GM23338 (cell line): ENCODE measurements at regions not wholly inside any gene's neighbourhood (a gene's known extent, or its start where the extent isn't known, plus 50 kb on each side); places are given as distances from the start of the nearest gene placed in this dataset.

Experiments
- ATAC-seq: fragments of 200-7000 bp; cut with Tn5 transposase; 3 replicates; pipeline ENCODE4 v1.9.1; 2020
- DNase-seq: peaks from one replicate; pipeline ENCODE4 v3.0.0-alpha.2; 2015; ENCODE audit warnings: low spot score
- H2AFZ ChIP-seq: fragments of 200-600 bp; sonication (generic); 2 replicates; pipeline ENCODE4 v1.8.0; 2016; ENCODE audit warnings: antibody characterized with exemption, mild to moderate bottlenecking, moderate library complexity
- H3F3A ChIP-seq: fragments of 200-600 bp; sonication (generic); replicated peaks from 2 replicates; pipeline ENCODE4 v1.8.0; 2017; ENCODE audit warnings: antibody characterized with exemption, mixed run types, low read depth
- H3K27ac ChIP-seq: fragments of 200-600 bp; sonication (generic); 2 replicates; pipeline ENCODE4 v1.6.1; 2016; ENCODE audit warnings: low read depth
- H3K27me3 ChIP-seq: fragments of 200-600 bp; sonication (generic); 2 replicates; pipeline ENCODE4 v1.8.0; 2016; ENCODE audit warnings: mild to moderate bottlenecking, mixed run types, moderate library complexity; ENCODE audit not compliant: insufficient read depth
- H3K36me3 ChIP-seq: fragments of 200-600 bp; sonication (generic); 2 replicates; pipeline ENCODE4 v1.8.0; 2016; ENCODE audit warnings: mild to moderate bottlenecking; ENCODE audit not compliant: insufficient read depth
- H3K4me1 ChIP-seq: fragments of 200-600 bp; sonication (generic); 2 replicates; pipeline ENCODE4 v1.8.0; 2016; ENCODE audit warnings: mild to moderate bottlenecking, moderate library complexity; ENCODE audit not compliant: insufficient read depth
- H3K4me2 ChIP-seq: fragments of 200-600 bp; sonication (generic); 2 replicates; pipeline ENCODE4 v1.7.1; 2017; ENCODE audit warnings: mixed run types
- H3K4me3 ChIP-seq: fragments of 200-600 bp; sonication (generic); 2 replicates; pipeline ENCODE4 v1.6.1; 2016; ENCODE audit warnings: mixed run types
- H3K79me2 ChIP-seq: fragments of 200-600 bp; sonication (generic); replicated peaks from 2 replicates; pipeline ENCODE4 v1.8.0; 2017; ENCODE audit warnings: mild to moderate bottlenecking; ENCODE audit not compliant: insufficient read depth
- H3K9me2 ChIP-seq: fragments of 200-600 bp; sonication (generic); 2 replicates; pipeline ENCODE4 v1.8.0; 2017; ENCODE audit not compliant: insufficient read depth
- H4K20me1 ChIP-seq: fragments of 200-600 bp; sonication (generic); replicated peaks from 2 replicates; pipeline ENCODE4 v1.8.0; 2017; ENCODE audit warnings: mild to moderate bottlenecking; ENCODE audit not compliant: insufficient read depth
- H3K27ac Mint-ChIP-seq: 2 replicates; pipeline ENCODE4 v1.8.0; 2020; ENCODE audit warnings: inconsistent platforms, mild to moderate bottlenecking, moderate library complexity, mixed read lengths
- H3K27me3 Mint-ChIP-seq: 3 replicates; pipeline ENCODE4 v1.8.0; 2022; ENCODE audit warnings: low read depth, mild to moderate bottlenecking, moderate library complexity, mixed read lengths, inconsistent platforms; ENCODE audit not compliant: insufficient read depth, poor library complexity
- H3K36me3 Mint-ChIP-seq: 3 replicates; pipeline ENCODE4 v1.8.0; 2021; ENCODE audit warnings: low read depth, mild to moderate bottlenecking, inconsistent platforms, moderate library complexity, mixed read lengths
- H3K4me1 Mint-ChIP-seq: 3 replicates; pipeline ENCODE4 v1.8.0; 2020; ENCODE audit warnings: mild to moderate bottlenecking, inconsistent platforms, mixed read lengths
- H3K4me3 Mint-ChIP-seq: 3 replicates; pipeline ENCODE4 v1.8.0; 2021; ENCODE audit warnings: moderate library complexity, mild to moderate bottlenecking, inconsistent platforms, mixed read lengths
- H3K9me3 Mint-ChIP-seq: 3 replicates; pipeline ENCODE4 v1.8.0; 2020; ENCODE audit warnings: moderate library complexity, mild to moderate bottlenecking, inconsistent platforms, mixed read lengths
- CREB1 ChIP-seq: fragments of 250-450 bp; sonication (Bioruptor Pico); IDR thresholded peaks from 2 replicates; pipeline ENCODE4 v1.5.0; 2020; ENCODE audit warnings: low read depth, mild to moderate bottlenecking, moderate library complexity
- ETS1 ChIP-seq: IDR thresholded peaks from 2 replicates; pipeline ENCODE4 v1.6.1; 2016; ENCODE audit warnings: antibody characterized with exemption
- EZH2 ChIP-seq: fragments of 200-600 bp; sonication (generic); IDR thresholded peaks from one replicate; pipeline ENCODE4 v1.8.0; 2017; ENCODE audit warnings: antibody characterized with exemption, mild to moderate bottlenecking, low read depth; ENCODE audit not compliant: unreplicated experiment
- JUNB ChIP-seq: IDR thresholded peaks from one replicate; pipeline ENCODE4 v1.6.1; 2016; ENCODE audit warnings: antibody characterized with exemption; ENCODE audit not compliant: unreplicated experiment
- NANOG ChIP-seq: IDR thresholded peaks from 2 replicates; pipeline ENCODE4 v1.6.1; 2016; ENCODE audit warnings: antibody characterized with exemption, borderline replicate concordance
- POLR2AphosphoS5 ChIP-seq: IDR thresholded peaks from 2 replicates; pipeline ENCODE4 v1.6.1; 2016; ENCODE audit warnings: antibody characterized with exemption, low read depth
- REST ChIP-seq: IDR thresholded peaks from one replicate; pipeline ENCODE4 v1.6.1; 2018; ENCODE audit warnings: antibody characterized with exemption; ENCODE audit not compliant: unreplicated experiment
- STAT1 ChIP-seq: IDR thresholded peaks from one replicate; pipeline ENCODE4 v1.6.1; 2016; ENCODE audit warnings: antibody characterized with exemption; ENCODE audit not compliant: unreplicated experiment
- ZNF114 ChIP-seq: fragments of 250-450 bp; sonication (Bioruptor Pico); IDR thresholded peaks from 2 replicates; pipeline ENCODE4 v1.5.0; 2020; ENCODE audit warnings: mild to moderate bottlenecking, moderate library complexity
- ZNF331 ChIP-seq: fragments of 250-450 bp; sonication (Bioruptor Pico); IDR thresholded peaks from 2 replicates; pipeline ENCODE4 v1.5.0; 2020; ENCODE audit warnings: low read depth, mild to moderate bottlenecking, moderate library complexity
- TF ChIP-seq, protein P1 (sequence below), 2 experiments: fragments of 200-600 bp in 1 of 2; sonication (generic) in 1 of 2; conservative IDR thresholded peaks; 2 replicates each; pipeline versions ENCODE4 v1.5.1 to v1.6.1; 2016 to 2017; ENCODE audit warnings: antibody characterized with exemption in 2 of 2, low read depth in 2 of 2, mild to moderate bottlenecking in 2 of 2, moderate library complexity in 1 of 2
- TF ChIP-seq, protein P2 (sequence below): fragments of 250-450 bp; sonication (Bioruptor Pico); IDR thresholded peaks from 2 replicates; pipeline ENCODE4 v1.5.0; 2020; ENCODE audit warnings: mild to moderate bottlenecking, moderate library complexity

DNA sequence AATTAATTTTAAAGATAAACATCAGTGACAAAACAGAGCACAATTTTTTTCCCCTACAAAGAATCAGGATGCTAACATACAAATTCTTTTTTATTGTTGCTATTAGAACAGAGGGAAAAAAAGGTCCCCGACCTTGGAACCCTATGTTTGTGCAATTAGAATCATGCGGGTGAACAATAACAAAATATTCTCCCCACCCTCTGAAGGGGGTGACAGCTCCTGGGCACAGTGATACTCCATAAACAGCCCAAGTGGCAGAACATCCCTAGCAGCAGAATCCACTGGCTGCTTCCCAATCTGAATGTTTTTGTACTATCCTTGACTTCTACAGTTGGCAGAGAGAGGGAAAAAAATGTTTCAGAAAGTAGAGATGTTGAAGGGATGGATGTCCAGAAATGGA, 87.7 kb upstream of the TLL1 start:
- Histone ChIP-seq H3K4me1 (peaks cover 10% of the 10 kb centered on the region), H3K4me2 (no peak overlapping the region), H3K4me3 (no peak overlapping the region), H3K9me2 (no peaks in the 10 kb centered on the region; the same call in 1 of the 2 replicates), H3K79me2 (no peaks in the 10 kb centered on the region), H3K36me3 (no peaks in the 10 kb centered on the region), H3K27me3 (no peaks in the 10 kb centered on the region), H4K20me1 (no peaks in the 10 kb centered on the region), H3K27ac (no peak overlapping the region), H2AFZ (no peak overlapping the region), H3F3A (no peaks in the 10 kb centered on the region)
- no peaks in the 10 kb centered on the region for H3K36me3 Mint-ChIP-seq
- H3K4me1 Mint-ChIP-seq = peaks cover 7% of the 10 kb centered on the region
- H3K9me3 Mint-ChIP-seq = no peaks in the 10 kb centered on the region
- DNase-seq (no peak), ATAC-seq (no peak)
- no peaks in the 10 kb centered on the region for H3K27me3 Mint-ChIP-seq
- TF ChIP-seq, protein P1, sequence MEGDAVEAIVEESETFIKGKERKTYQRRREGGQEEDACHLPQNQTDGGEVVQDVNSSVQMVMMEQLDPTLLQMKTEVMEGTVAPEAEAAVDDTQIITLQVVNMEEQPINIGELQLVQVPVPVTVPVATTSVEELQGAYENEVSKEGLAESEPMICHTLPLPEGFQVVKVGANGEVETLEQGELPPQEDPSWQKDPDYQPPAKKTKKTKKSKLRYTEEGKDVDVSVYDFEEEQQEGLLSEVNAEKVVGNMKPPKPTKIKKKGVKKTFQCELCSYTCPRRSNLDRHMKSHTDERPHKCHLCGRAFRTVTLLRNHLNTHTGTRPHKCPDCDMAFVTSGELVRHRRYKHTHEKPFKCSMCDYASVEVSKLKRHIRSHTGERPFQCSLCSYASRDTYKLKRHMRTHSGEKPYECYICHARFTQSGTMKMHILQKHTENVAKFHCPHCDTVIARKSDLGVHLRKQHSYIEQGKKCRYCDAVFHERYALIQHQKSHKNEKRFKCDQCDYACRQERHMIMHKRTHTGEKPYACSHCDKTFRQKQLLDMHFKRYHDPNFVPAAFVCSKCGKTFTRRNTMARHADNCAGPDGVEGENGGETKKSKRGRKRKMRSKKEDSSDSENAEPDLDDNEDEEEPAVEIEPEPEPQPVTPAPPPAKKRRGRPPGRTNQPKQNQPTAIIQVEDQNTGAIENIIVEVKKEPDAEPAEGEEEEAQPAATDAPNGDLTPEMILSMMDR (conservative IDR thresholded peaks at IDR 0.05; ENCODE audit: low read depth in 2 of 2) = no peak
- TF ChIP-seq EZH2 (no peak), STAT1 (no peak), ZNF331 (CRISPR knock-in tag) (no peak), NANOG (no peak), ZNF114 (CRISPR knock-in tag) (no peak), CREB1 (CRISPR knock-in tag) (no peak), POLR2AphosphoS5 (no peak), ETS1 (no peak), JUNB (no peak), REST (no peak)
- TF ChIP-seq, protein P2, sequence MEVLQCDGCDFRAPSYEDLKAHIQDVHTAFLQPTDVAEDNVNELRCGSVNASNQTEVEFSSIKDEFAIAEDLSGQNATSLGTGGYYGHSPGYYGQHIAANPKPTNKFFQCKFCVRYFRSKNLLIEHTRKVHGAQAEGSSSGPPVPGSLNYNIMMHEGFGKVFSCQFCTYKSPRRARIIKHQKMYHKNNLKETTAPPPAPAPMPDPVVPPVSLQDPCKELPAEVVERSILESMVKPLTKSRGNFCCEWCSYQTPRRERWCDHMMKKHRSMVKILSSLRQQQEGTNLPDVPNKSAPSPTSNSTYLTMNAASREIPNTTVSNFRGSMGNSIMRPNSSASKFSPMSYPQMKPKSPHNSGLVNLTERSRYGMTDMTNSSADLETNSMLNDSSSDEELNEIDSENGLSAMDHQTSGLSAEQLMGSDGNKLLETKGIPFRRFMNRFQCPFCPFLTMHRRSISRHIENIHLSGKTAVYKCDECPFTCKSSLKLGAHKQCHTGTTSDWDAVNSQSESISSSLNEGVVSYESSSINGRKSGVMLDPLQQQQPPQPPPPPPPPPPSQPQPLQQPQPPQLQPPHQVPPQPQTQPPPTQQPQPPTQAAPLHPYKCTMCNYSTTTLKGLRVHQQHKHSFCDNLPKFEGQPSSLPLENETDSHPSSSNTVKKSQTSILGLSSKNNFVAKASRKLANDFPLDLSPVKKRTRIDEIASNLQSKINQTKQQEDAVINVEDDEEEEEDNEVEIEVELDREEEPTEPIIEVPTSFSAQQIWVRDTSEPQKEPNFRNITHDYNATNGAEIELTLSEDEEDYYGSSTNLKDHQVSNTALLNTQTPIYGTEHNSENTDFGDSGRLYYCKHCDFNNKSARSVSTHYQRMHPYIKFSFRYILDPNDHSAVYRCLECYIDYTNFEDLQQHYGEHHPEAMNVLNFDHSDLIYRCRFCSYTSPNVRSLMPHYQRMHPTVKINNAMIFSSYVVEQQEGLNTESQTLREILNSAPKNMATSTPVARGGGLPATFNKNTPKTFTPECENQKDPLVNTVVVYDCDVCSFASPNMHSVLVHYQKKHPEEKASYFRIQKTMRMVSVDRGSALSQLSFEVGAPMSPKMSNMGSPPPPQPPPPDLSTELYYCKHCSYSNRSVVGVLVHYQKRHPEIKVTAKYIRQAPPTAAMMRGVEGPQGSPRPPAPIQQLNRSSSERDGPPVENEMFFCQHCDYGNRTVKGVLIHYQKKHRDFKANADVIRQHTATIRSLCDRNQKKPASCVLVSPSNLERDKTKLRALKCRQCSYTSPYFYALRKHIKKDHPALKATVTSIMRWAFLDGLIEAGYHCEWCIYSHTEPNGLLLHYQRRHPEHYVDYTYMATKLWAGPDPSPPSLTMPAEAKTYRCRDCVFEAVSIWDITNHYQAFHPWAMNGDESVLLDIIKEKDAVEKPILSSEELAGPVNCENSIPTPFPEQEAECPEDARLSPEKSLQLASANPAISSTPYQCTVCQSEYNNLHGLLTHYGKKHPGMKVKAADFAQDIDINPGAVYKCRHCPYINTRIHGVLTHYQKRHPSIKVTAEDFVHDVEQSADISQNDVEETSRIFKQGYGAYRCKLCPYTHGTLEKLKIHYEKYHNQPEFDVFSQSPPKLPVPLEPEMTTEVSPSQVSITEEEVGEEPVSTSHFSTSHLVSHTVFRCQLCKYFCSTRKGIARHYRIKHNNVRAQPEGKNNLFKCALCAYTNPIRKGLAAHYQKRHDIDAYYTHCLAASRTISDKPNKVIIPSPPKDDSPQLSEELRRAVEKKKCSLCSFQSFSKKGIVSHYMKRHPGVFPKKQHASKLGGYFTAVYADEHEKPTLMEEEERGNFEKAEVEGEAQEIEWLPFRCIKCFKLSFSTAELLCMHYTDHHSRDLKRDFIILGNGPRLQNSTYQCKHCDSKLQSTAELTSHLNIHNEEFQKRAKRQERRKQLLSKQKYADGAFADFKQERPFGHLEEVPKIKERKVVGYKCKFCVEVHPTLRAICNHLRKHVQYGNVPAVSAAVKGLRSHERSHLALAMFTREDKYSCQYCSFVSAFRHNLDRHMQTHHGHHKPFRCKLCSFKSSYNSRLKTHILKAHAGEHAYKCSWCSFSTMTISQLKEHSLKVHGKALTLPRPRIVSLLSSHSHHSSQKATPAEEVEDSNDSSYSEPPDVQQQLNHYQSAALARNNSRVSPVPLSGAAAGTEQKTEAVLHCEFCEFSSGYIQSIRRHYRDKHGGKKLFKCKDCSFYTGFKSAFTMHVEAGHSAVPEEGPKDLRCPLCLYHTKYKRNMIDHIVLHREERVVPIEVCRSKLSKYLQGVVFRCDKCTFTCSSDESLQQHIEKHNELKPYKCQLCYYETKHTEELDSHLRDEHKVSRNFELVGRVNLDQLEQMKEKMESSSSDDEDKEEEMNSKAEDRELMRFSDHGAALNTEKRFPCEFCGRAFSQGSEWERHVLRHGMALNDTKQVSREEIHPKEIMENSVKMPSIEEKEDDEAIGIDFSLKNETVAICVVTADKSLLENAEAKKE (CRISPR knock-in tag) = no peak
- no peak overlapping the region for H3K27ac Mint-ChIP-seq
- H3K4me3 Mint-ChIP-seq = no peak overlapping the region
